ENCODE measurements at regions not wholly inside any gene's neighbourhood (a gene's known extent, or its start where the extent isn't known, plus 50 kb on each side); places are given as distances from the start of the nearest gene placed in this dataset.

- TF ChIP-seq CTCF (conservative IDR thresholded peaks at IDR 0.05; ENCODE audit: low read depth in 2 of 2) (no peak), EZH2 (IDR thresholded peaks at IDR 0.05; ENCODE audit: low read depth, unreplicated experiment) (no peak), REST (IDR thresholded peaks at IDR 0.05; ENCODE audit: unreplicated experiment) (no peak)
Observed at GRCh38 chr16:47884116-47884725, 271.6 kb downstream of the ABCC12 start.
